ENCODE measurements at regions not wholly inside any gene's neighbourhood (a gene's known extent, or its start where the extent isn't known, plus 50 kb on each side); places are given as distances from the start of the nearest gene placed in this dataset.

GRCh38 chr9:13885258-13885657 lies 428.7 kb downstream of the NFIB start (continued):
- TF ChIP-seq ZBTB40 (IDR thresholded peaks at IDR 0.05; ENCODE audit: borderline replicate concordance) (no peak), SP1 (IDR thresholded peaks at IDR 0.05; ENCODE audit: low read depth, low read length) (no peak), PAX8 (IDR thresholded peaks at IDR 0.05) (no peak), BHLHE40 (IDR thresholded peaks at IDR 0.05; ENCODE audit: borderline replicate concordance in 1 of 2, low read depth in 2 of 2, low read length in 1 of 2) (no peak), YY1 (IDR thresholded peaks at IDR 0.05; ENCODE audit: low read depth, low read length) (no peak)

GRCh38 chr9:13879981-13880380 lies 434.0 kb downstream of the NFIB start:
- H3K9me3 ChIP-seq (replicated peaks; ENCODE audit: control insufficient read depth, insufficient read depth, low read length), result no peaks in the 10 kb centered on the region
- ChIA-PET CTCF (no interaction called here), POLR2A (no interaction called here), RAD21 (ENCODE audit: unreplicated experiment) (no interaction called here), SMC1A (ENCODE audit: uncharacterized antibody, unreplicated experiment) (no interaction called here)
- no peaks in the 10 kb centered on the region for H3K79me2 ChIP-seq (ENCODE audit: control insufficient read depth, insufficient read depth, low read length)
- H3K27ac ChIP-seq (ENCODE audit: control insufficient read depth, insufficient read depth), result no peak overlapping the region
- H3K4me1 ChIP-seq (ENCODE audit: control insufficient read depth, insufficient read depth, low read length), result no peaks in the 10 kb centered on the region
- H4K20me1 ChIP-seq (ENCODE audit: control insufficient read depth, insufficient read depth), result no peaks in the 10 kb centered on the region
- no peak for ATAC-seq
- no peak overlapping the region for H2AFZ ChIP-seq (ENCODE audit: control insufficient read depth, low read depth, low read length)
- no peaks in the 10 kb centered on the region for H3K36me3 ChIP-seq (ENCODE audit: control insufficient read depth in 2 of 2, insufficient read depth in 2 of 2, low read length in 1 of 2)
- no peak for DNase-seq (ENCODE audit: low read depth, low spot score)
- in situ Hi-C loops (cut with MboI), result no loop called here
- no peak for TF ChIP-seq CHD2 (IDR thresholded peaks at IDR 0.05; ENCODE audit: borderline replicate concordance, low read depth, low read length)
- TF ChIP-seq KLF5 (IDR thresholded peaks at IDR 0.05; ENCODE audit: partially characterized antibody), result no peak
- no peak for TF ChIP-seq STAT3 (IDR thresholded peaks at IDR 0.05; ENCODE audit: low read depth, low read length)
- TF ChIP-seq ZBTB33 (IDR thresholded peaks at IDR 0.05), result no peak
- TF ChIP-seq KAT2A (conservative IDR thresholded peaks at IDR 0.05; ENCODE audit: control insufficient read depth, low read depth, low read length), result no peak
- TF ChIP-seq ATF7 (IDR thresholded peaks at IDR 0.05; ENCODE audit: low read depth), result no peak
- no peak for TF ChIP-seq CBX5 (IDR thresholded peaks at IDR 0.05; ENCODE audit: low read depth)
- TF ChIP-seq HDAC6 (IDR thresholded peaks at IDR 0.05; ENCODE audit: unreplicated experiment), result no peak
- no peak for TF ChIP-seq MXI1 (IDR thresholded peaks at IDR 0.05; ENCODE audit: low read depth, low read length)
- TF ChIP-seq ETV6 (conservative IDR thresholded peaks at IDR 0.05 in 1 of 2, IDR thresholded peaks at IDR 0.05 in 1 of 2; ENCODE audit: borderline replicate concordance in 1 of 2, low read depth in 1 of 2), result no peak
- no peak for TF ChIP-seq SUZ12 (IDR thresholded peaks at IDR 0.05; ENCODE audit: unreplicated experiment)
- TF ChIP-seq NFYA (IDR thresholded peaks at IDR 0.05; ENCODE audit: borderline replicate concordance, low read depth, low read length), result no peak
- 0% methylated on average over 1 of the region's 1 CpG for WGBS (ENCODE audit: insufficient coverage, insufficient replicate concordance, low lambda C conversion rate, missing lambda C conversion rate)
- H3K4me3 ChIP-seq, result no peak overlapping the region
- no peak overlapping the region for H3K9ac ChIP-seq (ENCODE audit: control insufficient read depth, insufficient read depth, low read length)
- intact Hi-C loops (cut with micrococcal nuclease; ENCODE audit: unreplicated experiment), result no loop called here
- no peak for FAIRE-seq
- BruUV-seq (replicated peaks), result no TSS peak
- H3K4me2 ChIP-seq (ENCODE audit: control insufficient read depth, insufficient read depth), result no peak overlapping the region
- no peaks in the 10 kb centered on the region for H3K27me3 ChIP-seq (replicated peaks in 1 of 2; ENCODE audit: control insufficient read depth in 2 of 2, insufficient read depth in 2 of 2, low read length in 1 of 2)
